HepG2 (cell line): ENCODE measurements at regions not wholly inside any gene's neighbourhood (a gene's known extent, or its start where the extent isn't known, plus 50 kb on each side); places are given as distances from the start of the nearest gene placed in this dataset.

Experiments used
- ATAC-seq: fragments of 200-7000 bp; cut with Tn5 transposase; 3 replicates; pipeline ENCODE4 v1.9.1; 2020; ENCODE audit warnings: mild to moderate bottlenecking, moderate library complexity
- BruUV-seq: library from RNA; stranded (reverse); fragments of 400-500 nt; replicated peaks from 2 replicates; lab custom pipeline; 2021; lab: Mats Ljungman, UMichigan
- CTCF ChIA-PET: fragments of 300-600 bp; formaldehyde crosslinking; extraction: SDS; loops from one replicate; lab custom pipeline; 2021; ENCODE audit warnings: low total read pairs, inconsistent platforms, low intra/inter-chr PET ratio; lab: Yijun Ruan, JAX
- POLR2A ChIA-PET: fragments of 350-600 bp; sonication (Branson Sonifier 250); formaldehyde crosslinking; loops from one replicate; lab custom pipeline; 2020; ENCODE audit warnings: antibody characterized with exemption, inconsistent platforms; lab: Yijun Ruan, JAX
- DNase-seq: peaks from one replicate; pipeline ENCODE4 v3.0.0-alpha.2; 2015; ENCODE audit warnings: low spot score
- FAIRE-seq: peaks from 3 replicates; lab custom pipeline; 2011; peaks lifted over from hg19 to GRCh38; lab: Jason Lieb, UNC
- H2AFZ ChIP-seq: one replicate; pipeline ENCODE4 v1.6.1; 2011; ENCODE audit warnings: low read length, inconsistent platforms
- H3K27ac ChIP-seq: fragments of 300-600 bp; 3 replicates; pipeline ENCODE4 v1.8.0; 2011; ENCODE audit warnings: mixed run types, mild to moderate bottlenecking, mixed read lengths, low read length, inconsistent platforms; ENCODE audit not compliant: insufficient read depth; ENCODE audit errors: extremely low read length
- H3K27me3 ChIP-seq, 2 experiments: fragments of 200-600 bp in 1 of 2; 2 replicates in 1 of 2; 3 replicates in 1 of 2; pipeline versions ENCODE4 v1.6.0 to v1.8.0; 2011; ENCODE audit warnings: low read length in 2 of 2, mild to moderate bottlenecking in 2 of 2, moderate library complexity in 2 of 2, inconsistent platforms in 1 of 2; ENCODE audit not compliant: insufficient read depth in 2 of 2, control insufficient read depth in 1 of 2
- H3K36me3 ChIP-seq, 2 experiments: fragments of 200-600 bp in 1 of 2; replicated peaks in 1 of 2; 2 replicates in 1 of 2; 3 replicates in 1 of 2; pipeline versions ENCODE4 v1.5.1 to v1.8.0; 2011; ENCODE audit warnings: low read length in 2 of 2, inconsistent platforms in 1 of 2; ENCODE audit not compliant: insufficient read depth in 2 of 2, control insufficient read depth in 1 of 2
- H3K4me1 ChIP-seq: 2 replicates; pipeline ENCODE4 v1.5.1; 2012; ENCODE audit warnings: low read length, inconsistent platforms; ENCODE audit not compliant: insufficient read depth
- H3K4me2 ChIP-seq: 2 replicates; pipeline ENCODE4 v1.6.0; 2011; ENCODE audit warnings: low read depth, low read length, inconsistent platforms
- H3K4me3 ChIP-seq, 3 experiments: fragments of 200-600 bp in 1 of 3; sonication (generic), shearing (Covaris generic) in 1 of 3; replicated peaks in 1 of 3; 2 replicates each; pipeline ENCODE4 v1.5.1; 2011 to 2016; ENCODE audit warnings: low read length in 3 of 3, inconsistent platforms in 2 of 3, low read depth in 2 of 3, mild to moderate bottlenecking in 2 of 3, control low read depth in 1 of 3, mixed read lengths in 1 of 3; ENCODE audit not compliant: insufficient read depth in 1 of 3
- H3K79me2 ChIP-seq: one replicate; pipeline ENCODE4 v1.6.1; 2011; ENCODE audit warnings: low read length, inconsistent platforms; ENCODE audit not compliant: insufficient read depth
- H3K9ac ChIP-seq: 2 replicates; pipeline ENCODE4 v1.6.0; 2011; ENCODE audit warnings: mild to moderate bottlenecking, low read depth, low read length, inconsistent platforms; ENCODE audit not compliant: insufficient read depth
- H3K9me3 ChIP-seq: 2 replicates; pipeline ENCODE4 v1.5.1; 2012; ENCODE audit warnings: mild to moderate bottlenecking, low read length
- H4K20me1 ChIP-seq: 2 replicates; pipeline ENCODE4 v1.6.0; 2011; ENCODE audit warnings: inconsistent platforms, mild to moderate bottlenecking, low read length, moderate library complexity; ENCODE audit not compliant: insufficient read depth
- ATF3 ChIP-seq: sonication (generic); formaldehyde crosslinking; IDR thresholded peaks from 2 replicates; pipeline ENCODE4 v1.4.0; 2020; ENCODE audit warnings: missing genetic modification reagents
- BCL6 ChIP-seq: IDR thresholded peaks from 2 replicates; pipeline ENCODE4 v1.6.1; 2016; ENCODE audit warnings: missing genetic modification reagents, missing compliant biosample characterization
- BRD4 ChIP-seq: sonication (generic); formaldehyde crosslinking; IDR thresholded peaks from 2 replicates; pipeline ENCODE4 v1.4.0; 2020; ENCODE audit warnings: missing genetic modification reagents
- ETS1 ChIP-seq: sonication (generic); formaldehyde crosslinking; IDR thresholded peaks from 2 replicates; pipeline ENCODE4 v1.4.0; 2020; ENCODE audit warnings: missing genetic modification reagents
- FOXK2 ChIP-seq: fragments of 450-650 bp; IDR thresholded peaks from 2 replicates; pipeline ENCODE4 v1.6.1; 2016
- GTF2F1 ChIP-seq: fragments of 150-350 bp; IDR thresholded peaks from 2 replicates; pipeline ENCODE4 v1.6.1; 2014; ENCODE audit warnings: low read length
- PBX2 ChIP-seq: IDR thresholded peaks from 2 replicates; pipeline ENCODE4 v1.6.1; 2016; ENCODE audit warnings: control low read depth
- PHB2 ChIP-seq: fragments of 450-650 bp; IDR thresholded peaks from 2 replicates; pipeline ENCODE4 v1.6.1; 2018; ENCODE audit not compliant: partially characterized antibody
- RFX3 ChIP-seq: IDR thresholded peaks from 2 replicates; pipeline ENCODE4 v1.6.1; 2016; ENCODE audit warnings: missing biosample characterization, missing genetic modification reagents
- TFDP2 ChIP-seq: sonication (generic); formaldehyde crosslinking; IDR thresholded peaks from 2 replicates; pipeline ENCODE4 v1.4.0; 2020; ENCODE audit warnings: missing genetic modification reagents
- ZFP36L2 ChIP-seq: sonication (generic); formaldehyde crosslinking; IDR thresholded peaks from 2 replicates; pipeline ENCODE4 v1.4.0; 2020; ENCODE audit warnings: missing genetic modification reagents
- ZNF292 ChIP-seq: sonication (generic); formaldehyde crosslinking; IDR thresholded peaks from 2 replicates; pipeline ENCODE4 v1.8.1; 2022; ENCODE audit warnings: mild to moderate bottlenecking, low read depth, missing genetic modification reagents, borderline replicate concordance
- ZNF382 ChIP-seq: sonication (generic); formaldehyde crosslinking; IDR thresholded peaks from 2 replicates; pipeline ENCODE4 v1.5.0; 2020; ENCODE audit warnings: missing genetic modification reagents, mild to moderate bottlenecking, borderline replicate concordance
- ZNF572 ChIP-seq: sonication (generic); formaldehyde crosslinking; IDR thresholded peaks from 2 replicates; pipeline ENCODE4 v1.5.1; 2020; ENCODE audit warnings: mild to moderate bottlenecking, missing genetic modification reagents
- ZNF768 ChIP-seq: sonication (generic); formaldehyde crosslinking; IDR thresholded peaks from 2 replicates; pipeline ENCODE4 v1.4.0; 2020; ENCODE audit warnings: missing genetic modification reagents
- ZXDC ChIP-seq: sonication (generic); formaldehyde crosslinking; IDR thresholded peaks from 2 replicates; pipeline ENCODE4 v1.5.0; 2020; ENCODE audit warnings: mild to moderate bottlenecking, missing genetic modification reagents
- in situ Hi-C: cut with HindIII; loops from 2 replicates; pipeline ENCODE4 v1.10.0; 2017; ENCODE audit warnings: low pct_unique_long_range_greater_than_20kb; ENCODE audit not compliant: extremely low pct_ligation_motif_present
- intact Hi-C: fragments of 100-400 bp; cut with micrococcal nuclease; formaldehyde crosslinking; loops from one replicate; pipeline ENCODE4 v1.10.0; 2022; ENCODE audit not compliant: unreplicated experiment
- TF ChIP-seq, protein P1 (sequence below): IDR thresholded peaks from 2 replicates; pipeline ENCODE4 v1.6.1; 2012; ENCODE audit warnings: inconsistent platforms
- TF ChIP-seq, protein P2 (sequence below): sonication (generic); formaldehyde crosslinking; IDR thresholded peaks from 2 replicates; pipeline ENCODE4 v1.5.0; 2020; ENCODE audit warnings: missing genetic modification reagents
- TF ChIP-seq, protein P3 (sequence below): fragments of 450-650 bp; IDR thresholded peaks from 2 replicates; pipeline ENCODE4 v1.6.1; 2016

DNA sequence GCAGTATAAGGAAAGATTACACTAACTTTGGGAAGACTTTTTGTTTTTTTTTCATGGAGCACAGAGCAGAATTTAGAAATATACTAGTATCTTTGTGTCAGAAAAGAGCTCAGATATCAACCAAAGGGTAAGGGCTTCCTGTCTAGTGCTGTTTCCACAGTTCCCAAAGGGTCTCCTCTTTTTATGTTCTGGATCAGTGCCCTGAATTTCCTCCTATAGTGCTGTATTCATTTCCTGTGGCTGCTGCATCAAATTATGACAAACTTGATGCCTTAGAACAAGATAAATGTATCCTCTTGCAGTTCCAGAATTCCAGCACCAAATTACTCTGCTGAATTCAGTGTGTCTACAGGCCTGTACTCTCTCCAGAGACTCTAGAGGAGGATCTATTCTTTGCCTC is 219.8 kb upstream of the THRB start:
- Histone ChIP-seq H3K4me3 (no peak overlapping the region), H3K27ac (no peak overlapping the region), H2AFZ (no peak overlapping the region), H4K20me1 (no peaks in the 10 kb centered on the region), H3K4me2 (no peak overlapping the region), H3K4me1 (no peaks in the 10 kb centered on the region), H3K36me3 (no peaks in the 10 kb centered on the region), H3K79me2 (no peaks in the 10 kb centered on the region), H3K9me3 (no peaks in the 10 kb centered on the region), H3K27me3 (peaks cover 0 to 3% of the 10 kb centered on the region in 2 experiments; a peak in 1 of 5 replicates), H3K9ac (no peak overlapping the region)
- in situ Hi-C loops, result no loop called here
- FAIRE-seq, result no peak
- BruUV-seq, result no TSS peak
- TF ChIP-seq BCL6 (CRISPR knock-in tag) (no peak), ETS1 (no peak), ZNF768 (CRISPR knock-in tag) (no peak), ATF3 (CRISPR knock-in tag) (no peak), FOXK2 (no peak), PBX2 (CRISPR knock-in tag) (no peak), BRD4 (CRISPR knock-in tag) (no peak), ZNF292 (CRISPR knock-in tag) (no peak), ZNF572 (CRISPR knock-in tag) (no peak), RFX3 (CRISPR knock-in tag) (no peak), ZFP36L2 (CRISPR knock-in tag) (no peak), PHB2 (no peak), ZXDC (no peak), GTF2F1 (no peak), ZNF382 (no peak), TFDP2 (no peak)
- TF ChIP-seq, protein P1, sequence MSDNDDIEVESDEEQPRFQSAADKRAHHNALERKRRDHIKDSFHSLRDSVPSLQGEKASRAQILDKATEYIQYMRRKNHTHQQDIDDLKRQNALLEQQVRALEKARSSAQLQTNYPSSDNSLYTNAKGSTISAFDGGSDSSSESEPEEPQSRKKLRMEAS, result no peak
- TF ChIP-seq, protein P2, sequence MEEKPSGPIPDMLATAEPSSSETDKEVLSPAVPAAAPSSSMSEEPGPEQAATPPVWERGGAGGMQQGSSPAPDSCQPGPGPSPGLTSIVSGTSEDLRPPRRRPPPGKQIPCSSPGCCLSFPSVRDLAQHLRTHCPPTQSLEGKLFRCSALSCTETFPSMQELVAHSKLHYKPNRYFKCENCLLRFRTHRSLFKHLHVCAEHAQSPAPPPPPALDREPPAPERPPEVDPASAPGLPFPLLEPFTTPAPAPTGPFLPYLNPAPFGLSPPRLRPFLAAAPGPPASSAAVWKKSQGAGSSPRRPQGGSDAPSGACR (CRISPR knock-in tag), result no peak
- TF ChIP-seq, protein P3, sequence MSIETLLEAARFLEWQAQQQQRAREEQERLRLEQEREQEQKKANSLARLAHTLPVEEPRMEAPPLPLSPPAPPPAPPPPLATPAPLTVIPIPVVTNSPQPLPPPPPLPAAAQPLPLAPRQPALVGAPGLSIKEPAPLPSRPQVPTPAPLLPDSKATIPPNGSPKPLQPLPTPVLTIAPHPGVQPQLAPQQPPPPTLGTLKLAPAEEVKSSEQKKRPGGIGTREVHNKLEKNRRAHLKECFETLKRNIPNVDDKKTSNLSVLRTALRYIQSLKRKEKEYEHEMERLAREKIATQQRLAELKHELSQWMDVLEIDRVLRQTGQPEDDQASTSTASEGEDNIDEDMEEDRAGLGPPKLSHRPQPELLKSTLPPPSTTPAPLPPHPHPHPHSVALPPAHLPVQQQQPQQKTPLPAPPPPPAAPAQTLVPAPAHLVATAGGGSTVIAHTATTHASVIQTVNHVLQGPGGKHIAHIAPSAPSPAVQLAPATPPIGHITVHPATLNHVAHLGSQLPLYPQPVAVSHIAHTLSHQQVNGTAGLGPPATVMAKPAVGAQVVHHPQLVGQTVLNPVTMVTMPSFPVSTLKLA, result no peak
- intact Hi-C loops, result no loop called here
- CTCF ChIA-PET, result no interaction called here
- DNase-seq, result no peak
- no peak for ATAC-seq
- POLR2A ChIA-PET, result no interaction called here
